ENCODE measurements at regions not wholly inside any gene's neighbourhood (a gene's known extent, or its start where the extent isn't known, plus 50 kb on each side); places are given as distances from the start of the nearest gene placed in this dataset.

DNA sequence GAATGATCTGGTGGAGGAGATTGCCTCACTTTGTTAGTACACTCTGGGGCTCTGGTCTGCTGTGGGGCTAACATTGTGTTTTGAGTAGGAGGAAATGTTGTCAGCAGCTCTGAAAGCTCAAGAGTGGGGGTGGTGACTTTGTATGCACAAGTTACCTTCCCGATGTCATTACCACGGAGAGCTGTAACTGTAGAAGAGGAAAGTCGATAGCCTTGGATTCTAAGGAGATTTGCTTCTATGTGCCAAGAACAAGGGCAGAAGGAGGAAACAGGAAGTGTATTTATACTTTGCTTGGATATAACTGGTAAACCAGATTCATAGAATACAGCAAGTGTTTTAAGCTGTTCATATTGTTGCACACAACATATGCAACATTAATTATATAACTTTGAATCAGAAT lies 196.1 kb downstream of the AMY1C start:
- H3K79me2 ChIP-seq (ENCODE audit: insufficient read depth, low read length): no peaks in the 10 kb centered on the region
- TF ChIP-seq, protein P1, sequence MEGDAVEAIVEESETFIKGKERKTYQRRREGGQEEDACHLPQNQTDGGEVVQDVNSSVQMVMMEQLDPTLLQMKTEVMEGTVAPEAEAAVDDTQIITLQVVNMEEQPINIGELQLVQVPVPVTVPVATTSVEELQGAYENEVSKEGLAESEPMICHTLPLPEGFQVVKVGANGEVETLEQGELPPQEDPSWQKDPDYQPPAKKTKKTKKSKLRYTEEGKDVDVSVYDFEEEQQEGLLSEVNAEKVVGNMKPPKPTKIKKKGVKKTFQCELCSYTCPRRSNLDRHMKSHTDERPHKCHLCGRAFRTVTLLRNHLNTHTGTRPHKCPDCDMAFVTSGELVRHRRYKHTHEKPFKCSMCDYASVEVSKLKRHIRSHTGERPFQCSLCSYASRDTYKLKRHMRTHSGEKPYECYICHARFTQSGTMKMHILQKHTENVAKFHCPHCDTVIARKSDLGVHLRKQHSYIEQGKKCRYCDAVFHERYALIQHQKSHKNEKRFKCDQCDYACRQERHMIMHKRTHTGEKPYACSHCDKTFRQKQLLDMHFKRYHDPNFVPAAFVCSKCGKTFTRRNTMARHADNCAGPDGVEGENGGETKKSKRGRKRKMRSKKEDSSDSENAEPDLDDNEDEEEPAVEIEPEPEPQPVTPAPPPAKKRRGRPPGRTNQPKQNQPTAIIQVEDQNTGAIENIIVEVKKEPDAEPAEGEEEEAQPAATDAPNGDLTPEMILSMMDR (conservative IDR thresholded peaks at IDR 0.05; ENCODE audit: low read length): no peak
- no peak for TF ChIP-seq EZH2phosphoT487 (IDR thresholded peaks at IDR 0.05; ENCODE audit: borderline replicate concordance)
- no peaks in the 10 kb centered on the region for H4K20me1 ChIP-seq (ENCODE audit: insufficient read depth, low read length, poor library complexity, severe bottlenecking)
- H3K4me1 ChIP-seq (ENCODE audit: insufficient read depth, low read length, poor library complexity, severe bottlenecking): no peaks in the 10 kb centered on the region
- H3K9ac ChIP-seq (ENCODE audit: low read depth, low read length, poor library complexity, severe bottlenecking): no peak overlapping the region
- no peaks in the 10 kb centered on the region for H3K9me2 ChIP-seq (replicated peaks; ENCODE audit: low read depth, low read length)
- no peak overlapping the region for H2AFZ ChIP-seq (ENCODE audit: low read length)
- no peak overlapping the region for H3K4me3 ChIP-seq (ENCODE audit: low read length, poor library complexity, severe bottlenecking)
- H3K27me3 ChIP-seq (ENCODE audit: insufficient read depth, low read length, poor library complexity, severe bottlenecking): no peaks in the 10 kb centered on the region
- H3K36me3 ChIP-seq (ENCODE audit: insufficient read depth, low read length): no peaks in the 10 kb centered on the region
- no peak overlapping the region for H3K4me2 ChIP-seq (ENCODE audit: low read depth, low read length, poor library complexity, severe bottlenecking)
- no peaks in the 10 kb centered on the region for H3F3A ChIP-seq (ENCODE audit: low read depth)
- no peaks in the 10 kb centered on the region for H3K9me3 ChIP-seq (ENCODE audit: insufficient read depth, low read depth, low read length)

DNA sequence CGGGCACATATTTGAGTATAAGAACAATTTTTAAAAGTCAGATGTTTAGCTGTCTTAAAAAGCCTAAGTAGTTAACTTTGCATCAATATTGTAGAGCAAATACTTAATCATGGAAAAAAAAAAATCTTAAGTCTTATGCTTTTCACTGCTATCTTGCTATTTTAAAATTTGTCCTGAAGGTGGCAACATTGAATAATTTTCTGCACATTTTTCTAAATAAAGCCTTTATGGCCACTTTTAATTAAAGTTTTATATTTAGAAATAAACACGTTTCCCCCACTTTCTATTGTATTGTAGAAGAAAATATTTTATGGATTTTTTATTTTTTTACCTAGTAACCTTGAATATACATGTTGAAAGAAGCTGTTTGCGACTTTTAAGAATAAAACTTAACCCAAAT lies 198.8 kb downstream of the AMY1C start:
- H3K9me3 ChIP-seq (ENCODE audit: insufficient read depth, low read depth, low read length): no peaks in the 10 kb centered on the region
- no peak overlapping the region for H3K4me2 ChIP-seq (ENCODE audit: low read depth, low read length, poor library complexity, severe bottlenecking)
- no peak overlapping the region for H3K9ac ChIP-seq (ENCODE audit: low read depth, low read length, poor library complexity, severe bottlenecking)
- H3K27me3 ChIP-seq (ENCODE audit: insufficient read depth, low read length, poor library complexity, severe bottlenecking): no peaks in the 10 kb centered on the region
- no peaks in the 10 kb centered on the region for H3K9me2 ChIP-seq (replicated peaks; ENCODE audit: low read depth, low read length)
- H3K36me3 ChIP-seq (ENCODE audit: insufficient read depth, low read length): no peaks in the 10 kb centered on the region
- no peaks in the 10 kb centered on the region for H3K4me1 ChIP-seq (ENCODE audit: insufficient read depth, low read length, poor library complexity, severe bottlenecking)
- no peak overlapping the region for H3K4me3 ChIP-seq (ENCODE audit: low read length, poor library complexity, severe bottlenecking)
- H2AFZ ChIP-seq (ENCODE audit: low read length): no peak overlapping the region
- no peaks in the 10 kb centered on the region for H3K79me2 ChIP-seq (ENCODE audit: insufficient read depth, low read length)
- no peak for TF ChIP-seq EZH2phosphoT487 (IDR thresholded peaks at IDR 0.05; ENCODE audit: borderline replicate concordance)
- TF ChIP-seq, protein P1 (conservative IDR thresholded peaks at IDR 0.05; ENCODE audit: low read length): peak; percentile 57
- no peaks in the 10 kb centered on the region for H4K20me1 ChIP-seq (ENCODE audit: insufficient read depth, low read length, poor library complexity, severe bottlenecking)
- no peaks in the 10 kb centered on the region for H3F3A ChIP-seq (ENCODE audit: low read depth)

DNA sequence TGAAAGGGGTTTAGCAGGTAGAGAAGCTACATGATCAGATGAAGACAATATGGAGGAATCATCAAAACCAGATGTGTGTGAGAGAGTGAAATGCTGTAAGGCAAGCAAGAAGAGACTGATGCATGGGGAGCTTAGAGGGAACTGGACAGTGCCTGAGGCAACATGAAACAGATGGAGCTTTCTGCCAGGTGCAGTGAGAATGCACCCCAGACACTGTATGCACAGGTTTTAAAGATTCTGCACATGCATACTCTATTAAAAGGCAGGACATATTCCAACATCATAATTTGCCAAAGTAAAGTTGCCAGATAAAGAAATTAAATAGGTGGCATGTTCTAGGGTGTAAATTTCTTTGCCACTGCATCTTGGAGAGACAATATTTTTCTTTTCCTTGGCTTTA lies 200.1 kb downstream of the AMY1C start:
- H3K4me2 ChIP-seq (ENCODE audit: low read depth, low read length, poor library complexity, severe bottlenecking): no peak overlapping the region
- no peak for TF ChIP-seq EZH2phosphoT487 (IDR thresholded peaks at IDR 0.05; ENCODE audit: borderline replicate concordance)
- TF ChIP-seq, protein P1 (conservative IDR thresholded peaks at IDR 0.05; ENCODE audit: low read length): no peak
- no peaks in the 10 kb centered on the region for H3K4me1 ChIP-seq (ENCODE audit: insufficient read depth, low read length, poor library complexity, severe bottlenecking)

More for the DNA sequence above, 200.1 kb downstream of the AMY1C start:
- H3K9me2 ChIP-seq (replicated peaks; ENCODE audit: low read depth, low read length): no peaks in the 10 kb centered on the region
- H4K20me1 ChIP-seq (ENCODE audit: insufficient read depth, low read length, poor library complexity, severe bottlenecking): no peaks in the 10 kb centered on the region
- no peaks in the 10 kb centered on the region for H3K36me3 ChIP-seq (ENCODE audit: insufficient read depth, low read length)
- no peak overlapping the region for H2AFZ ChIP-seq (ENCODE audit: low read length)
- no peak overlapping the region for H3K9ac ChIP-seq (ENCODE audit: low read depth, low read length, poor library complexity, severe bottlenecking)
- no peaks in the 10 kb centered on the region for H3K9me3 ChIP-seq (ENCODE audit: insufficient read depth, low read depth, low read length)
- H3K4me3 ChIP-seq (ENCODE audit: low read length, poor library complexity, severe bottlenecking): no peak overlapping the region
- H3K79me2 ChIP-seq (ENCODE audit: insufficient read depth, low read length): no peaks in the 10 kb centered on the region
- no peaks in the 10 kb centered on the region for H3F3A ChIP-seq (ENCODE audit: low read depth)
- H3K27me3 ChIP-seq (ENCODE audit: insufficient read depth, low read length, poor library complexity, severe bottlenecking): no peaks in the 10 kb centered on the region
